ENCODE measurements at regions not wholly inside any gene's neighbourhood (a gene's known extent, or its start where the extent isn't known, plus 50 kb on each side); places are given as distances from the start of the nearest gene placed in this dataset.

GRCh38 chr3:110774496-110775265, 296.9 kb upstream of the NECTIN3 start:
- no peak for DNase-seq (ENCODE audit: low spot score)
- ChIA-PET CTCF (no interaction called here), POLR2A (ENCODE audit: low non-redundant PET) (no interaction called here)
- H3K9me3 ChIP-seq (ENCODE audit: low read depth, low read length, poor library complexity, severe bottlenecking) = no peaks in the 10 kb centered on the region
- no peak overlapping the region for H3K27ac ChIP-seq (ENCODE audit: low read depth, low read length, poor library complexity, severe bottlenecking)
- H3K27me3 ChIP-seq (replicated peaks; ENCODE audit: insufficient read depth, low read depth, low read length, poor library complexity) = no peaks in the 10 kb centered on the region
- H3K4me1 ChIP-seq (ENCODE audit: insufficient read depth, low read length, poor library complexity, severe bottlenecking) = no peaks in the 10 kb centered on the region
- no peak for TF ChIP-seq EZH2 (IDR thresholded peaks at IDR 0.05; ENCODE audit: borderline replicate concordance, low read depth, low read length, poor library complexity, severe bottlenecking)
- no peak overlapping the region for H3K4me3 ChIP-seq (ENCODE audit: low read depth, low read length, poor library complexity, severe bottlenecking)
- no TSS peak for BruUV-seq (replicated peaks)
- intact Hi-C loops (cut with micrococcal nuclease; ENCODE audit: unreplicated experiment) = no loop called here
- H3K36me3 ChIP-seq (ENCODE audit: insufficient read depth, low read length, poor library complexity, severe bottlenecking) = no peaks in the 10 kb centered on the region

DNA sequence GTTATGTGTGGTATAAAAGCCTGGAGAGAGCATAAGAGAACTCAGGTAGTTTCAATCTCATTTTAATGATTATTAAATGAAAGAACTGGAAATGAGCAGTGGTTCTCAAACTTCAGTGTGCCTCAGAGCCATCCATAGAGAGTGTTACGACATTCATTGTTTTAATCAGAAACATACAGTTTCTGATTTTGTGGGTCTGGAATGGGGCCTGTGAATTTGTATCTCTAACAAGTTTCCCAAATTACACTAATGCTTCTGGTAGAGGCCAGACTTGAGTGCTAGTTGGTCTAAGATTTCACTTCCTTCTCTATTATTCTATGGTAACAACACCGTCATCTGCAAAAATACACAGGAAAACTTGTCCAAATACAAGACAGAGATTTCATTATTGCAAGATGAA, 292.0 kb upstream of the NECTIN3 start:
- Histone ChIP-seq H3K27me3 (replicated peaks; ENCODE audit: insufficient read depth, low read depth, low read length, poor library complexity) (no peaks in the 10 kb centered on the region), H3K36me3 (ENCODE audit: insufficient read depth, low read length, poor library complexity, severe bottlenecking) (no peaks in the 10 kb centered on the region), H3K4me1 (ENCODE audit: insufficient read depth, low read length, poor library complexity, severe bottlenecking) (no peaks in the 10 kb centered on the region), H3K4me3 (ENCODE audit: low read depth, low read length, poor library complexity, severe bottlenecking) (no peak overlapping the region), H3K27ac (ENCODE audit: low read depth, low read length, poor library complexity, severe bottlenecking) (no peak overlapping the region), H3K9me3 (ENCODE audit: low read depth, low read length, poor library complexity, severe bottlenecking) (no peaks in the 10 kb centered on the region)
- POLR2A ChIA-PET (ENCODE audit: low non-redundant PET) = no interaction called here
- intact Hi-C loops (cut with micrococcal nuclease; ENCODE audit: unreplicated experiment) = no loop called here
- BruUV-seq (replicated peaks) = no TSS peak
- DNase-seq (ENCODE audit: low spot score) = no peak
- CTCF ChIA-PET = no interaction called here
- TF ChIP-seq, protein P1, sequence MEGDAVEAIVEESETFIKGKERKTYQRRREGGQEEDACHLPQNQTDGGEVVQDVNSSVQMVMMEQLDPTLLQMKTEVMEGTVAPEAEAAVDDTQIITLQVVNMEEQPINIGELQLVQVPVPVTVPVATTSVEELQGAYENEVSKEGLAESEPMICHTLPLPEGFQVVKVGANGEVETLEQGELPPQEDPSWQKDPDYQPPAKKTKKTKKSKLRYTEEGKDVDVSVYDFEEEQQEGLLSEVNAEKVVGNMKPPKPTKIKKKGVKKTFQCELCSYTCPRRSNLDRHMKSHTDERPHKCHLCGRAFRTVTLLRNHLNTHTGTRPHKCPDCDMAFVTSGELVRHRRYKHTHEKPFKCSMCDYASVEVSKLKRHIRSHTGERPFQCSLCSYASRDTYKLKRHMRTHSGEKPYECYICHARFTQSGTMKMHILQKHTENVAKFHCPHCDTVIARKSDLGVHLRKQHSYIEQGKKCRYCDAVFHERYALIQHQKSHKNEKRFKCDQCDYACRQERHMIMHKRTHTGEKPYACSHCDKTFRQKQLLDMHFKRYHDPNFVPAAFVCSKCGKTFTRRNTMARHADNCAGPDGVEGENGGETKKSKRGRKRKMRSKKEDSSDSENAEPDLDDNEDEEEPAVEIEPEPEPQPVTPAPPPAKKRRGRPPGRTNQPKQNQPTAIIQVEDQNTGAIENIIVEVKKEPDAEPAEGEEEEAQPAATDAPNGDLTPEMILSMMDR (conservative IDR thresholded peaks at IDR 0.05; ENCODE audit: low read depth, low read length) = no peak
- TF ChIP-seq EZH2 (IDR thresholded peaks at IDR 0.05; ENCODE audit: borderline replicate concordance, low read depth, low read length, poor library complexity, severe bottlenecking) = no peak

DNA sequence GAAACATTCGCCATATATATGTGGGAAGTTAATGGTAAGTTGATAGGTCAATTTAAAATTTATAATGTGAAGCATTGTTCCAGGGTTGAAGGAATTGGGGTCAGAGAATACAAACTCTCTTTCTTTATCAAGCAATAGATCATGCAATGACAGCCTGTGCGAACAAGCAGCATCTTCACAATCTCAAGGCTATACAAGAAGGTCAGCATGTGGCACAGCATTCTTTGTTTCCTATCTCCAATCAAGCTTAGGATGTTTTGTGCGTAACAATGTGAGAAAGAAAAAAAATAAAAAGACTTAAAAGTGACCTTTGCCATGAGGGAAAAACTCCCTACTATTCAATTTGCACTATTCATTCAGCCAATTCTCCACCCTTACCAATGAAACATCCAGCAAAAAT, 288.1 kb upstream of the NECTIN3 start:
- no peaks in the 10 kb centered on the region for H3K27me3 ChIP-seq (replicated peaks; ENCODE audit: insufficient read depth, low read depth, low read length, poor library complexity)
- no TSS peak for BruUV-seq (replicated peaks)
- DNase-seq (ENCODE audit: low spot score) = no peak
- no peaks in the 10 kb centered on the region for H3K4me1 ChIP-seq (ENCODE audit: insufficient read depth, low read length, poor library complexity, severe bottlenecking)
- no peak overlapping the region for H3K27ac ChIP-seq (ENCODE audit: low read depth, low read length, poor library complexity, severe bottlenecking)
- H3K4me3 ChIP-seq (ENCODE audit: low read depth, low read length, poor library complexity, severe bottlenecking) = no peak overlapping the region
- TF ChIP-seq EZH2 (IDR thresholded peaks at IDR 0.05; ENCODE audit: borderline replicate concordance, low read depth, low read length, poor library complexity, severe bottlenecking) = no peak
- TF ChIP-seq, protein P1 (conservative IDR thresholded peaks at IDR 0.05; ENCODE audit: low read depth, low read length) = no peak
- CTCF ChIA-PET = no interaction called here
- no peaks in the 10 kb centered on the region for H3K9me3 ChIP-seq (ENCODE audit: low read depth, low read length, poor library complexity, severe bottlenecking)
- no peaks in the 10 kb centered on the region for H3K36me3 ChIP-seq (ENCODE audit: insufficient read depth, low read length, poor library complexity, severe bottlenecking)
- intact Hi-C loops (cut with micrococcal nuclease; ENCODE audit: unreplicated experiment) = no loop called here
- POLR2A ChIA-PET (ENCODE audit: low non-redundant PET) = no interaction called here

GRCh38 chr3:110788794-110789193, 282.8 kb upstream of the NECTIN3 start:
- intact Hi-C loops (cut with micrococcal nuclease; ENCODE audit: unreplicated experiment) = no loop called here
- no TSS peak for BruUV-seq (replicated peaks)
- TF ChIP-seq, protein P1 (conservative IDR thresholded peaks at IDR 0.05; ENCODE audit: low read depth, low read length) = no peak
- TF ChIP-seq EZH2 (IDR thresholded peaks at IDR 0.05; ENCODE audit: borderline replicate concordance, low read depth, low read length, poor library complexity, severe bottlenecking) = no peak
- Histone ChIP-seq H3K27ac (ENCODE audit: low read depth, low read length, poor library complexity, severe bottlenecking) (no peak overlapping the region), H3K4me3 (ENCODE audit: low read depth, low read length, poor library complexity, severe bottlenecking) (no peak overlapping the region), H3K27me3 (replicated peaks; ENCODE audit: insufficient read depth, low read depth, low read length, poor library complexity) (no peaks in the 10 kb centered on the region), H3K9me3 (ENCODE audit: low read depth, low read length, poor library complexity, severe bottlenecking) (no peaks in the 10 kb centered on the region), H3K36me3 (ENCODE audit: insufficient read depth, low read length, poor library complexity, severe bottlenecking) (no peaks in the 10 kb centered on the region), H3K4me1 (ENCODE audit: insufficient read depth, low read length, poor library complexity, severe bottlenecking) (peaks cover 8% of the 10 kb centered on the region)
- CTCF ChIA-PET = no interaction called here
- DNase-seq (ENCODE audit: low spot score) = no peak
- POLR2A ChIA-PET (ENCODE audit: low non-redundant PET) = no interaction called here

Data from A673 (cell line).